ENCODE measurements at regions not wholly inside any gene's neighbourhood (a gene's known extent, or its start where the extent isn't known, plus 50 kb on each side); places are given as distances from the start of the nearest gene placed in this dataset.

DNA sequence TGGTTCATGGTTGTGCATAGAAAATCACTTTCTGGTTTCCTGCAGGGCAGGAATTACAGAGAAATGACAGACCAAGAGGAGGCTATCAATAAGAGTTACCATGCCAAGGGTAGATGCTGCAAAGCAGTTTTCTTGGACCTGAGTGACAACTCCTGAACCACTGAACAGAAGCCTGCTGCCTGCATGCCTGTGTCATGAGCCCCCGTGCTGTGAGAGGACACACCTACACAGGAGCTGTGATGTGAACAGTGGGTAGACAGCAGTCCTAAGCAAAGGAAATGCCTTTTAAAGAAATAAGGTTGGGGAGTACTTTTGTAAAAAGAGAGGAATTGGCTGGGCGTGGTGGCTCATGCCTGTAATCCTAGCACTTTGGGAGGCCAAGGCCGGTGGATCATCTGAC is 54.2 kb upstream of the CREB1 start:
- no peak for DNase-seq (ENCODE audit: low read depth in 1 of 2, low spot score in 1 of 2)

GRCh38 chr2:207477896-207478295 is 51.9 kb upstream of the CREB1 start:
- DNase-seq (ENCODE audit: low read depth in 1 of 2, low spot score in 1 of 2) = no peak

- no peak for DNase-seq (ENCODE audit: low read depth in 1 of 2, low spot score in 1 of 2)
Observed at GRCh38 chr2:207478572-207478971, 51.2 kb upstream of the CREB1 start.

- no peak for DNase-seq (ENCODE audit: low read depth in 1 of 2, low spot score in 1 of 2)
Observed at GRCh38 chr2:207479198-207479785, 50.5 kb upstream of the CREB1 start.
